ENCODE measurements at regions not wholly inside any gene's neighbourhood (a gene's known extent, or its start where the extent isn't known, plus 50 kb on each side); places are given as distances from the start of the nearest gene placed in this dataset.
"Not testable (repeated sequence)": the region's sequence is repeated elsewhere in the genome, so short reads cannot be mapped to it uniquely, and the experiment has no call there.

GRCh38 chr14:106393742-106394141 lies 867.4 kb downstream of the TMEM121 start:
- H3K27ac ChIP-seq, result no peak overlapping the region
- H3K36me3 ChIP-seq (ENCODE audit: insufficient read depth), result no peaks in the 10 kb centered on the region
- no peaks in the 10 kb centered on the region for H3K79me2 ChIP-seq (ENCODE audit: insufficient read depth, low read depth)
- no peak overlapping the region for H3K4me3 ChIP-seq (IDR thresholded peaks at IDR 0.05; ENCODE audit: insufficient read depth, low read depth, low read length)
- no peak overlapping the region for H2AFZ ChIP-seq (ENCODE audit: low read depth)
- no peaks in the 10 kb centered on the region for H3K27me3 ChIP-seq (ENCODE audit: insufficient read depth, low read depth)
- no peak overlapping the region for H3K9ac ChIP-seq
- TF ChIP-seq CTCF (conservative IDR thresholded peaks at IDR 0.05; ENCODE audit: low read depth, low read length), result no peak
- H4K20me1 ChIP-seq (ENCODE audit: insufficient read depth), result no peaks in the 10 kb centered on the region
- H3K4me2 ChIP-seq, result no peak overlapping the region
- no peaks in the 10 kb centered on the region for H3K4me1 ChIP-seq (ENCODE audit: low read depth, poor library complexity, severe bottlenecking)

- no peak overlapping the region for H2AFZ ChIP-seq (ENCODE audit: low read depth)
- no peaks in the 10 kb centered on the region for H4K20me1 ChIP-seq (ENCODE audit: insufficient read depth)
- H3K36me3 ChIP-seq (ENCODE audit: insufficient read depth), result no peaks in the 10 kb centered on the region
- no peak overlapping the region for H3K4me3 ChIP-seq (IDR thresholded peaks at IDR 0.05; ENCODE audit: insufficient read depth, low read depth, low read length)
- H3K9ac ChIP-seq, result no peak overlapping the region
- no peak overlapping the region for H3K4me2 ChIP-seq
- no peaks in the 10 kb centered on the region for H3K4me1 ChIP-seq (ENCODE audit: low read depth, poor library complexity, severe bottlenecking)
- no peak overlapping the region for H3K27ac ChIP-seq
- H3K27me3 ChIP-seq (ENCODE audit: insufficient read depth, low read depth), result no peaks in the 10 kb centered on the region
- TF ChIP-seq CTCF (conservative IDR thresholded peaks at IDR 0.05; ENCODE audit: low read depth, low read length), result no peak
- no peaks in the 10 kb centered on the region for H3K79me2 ChIP-seq (ENCODE audit: insufficient read depth, low read depth)
Measured at GRCh38 chr14:106395456-106396050, 869.2 kb downstream of the TMEM121 start.

- H3K4me1 ChIP-seq (ENCODE audit: low read depth, poor library complexity, severe bottlenecking), result no peaks in the 10 kb centered on the region
- no peak for TF ChIP-seq CTCF (conservative IDR thresholded peaks at IDR 0.05; ENCODE audit: low read depth, low read length)
- H3K4me3 ChIP-seq (IDR thresholded peaks at IDR 0.05; ENCODE audit: insufficient read depth, low read depth, low read length), result no peak overlapping the region
- no peaks in the 10 kb centered on the region for H3K79me2 ChIP-seq (ENCODE audit: insufficient read depth, low read depth)
- no peak overlapping the region for H3K4me2 ChIP-seq
- no peak overlapping the region for H3K27ac ChIP-seq
- H2AFZ ChIP-seq (ENCODE audit: low read depth), result no peak overlapping the region
- H3K36me3 ChIP-seq (ENCODE audit: insufficient read depth), result no peaks in the 10 kb centered on the region
- no peaks in the 10 kb centered on the region for H3K27me3 ChIP-seq (ENCODE audit: insufficient read depth, low read depth)
- H4K20me1 ChIP-seq (ENCODE audit: insufficient read depth), result no peaks in the 10 kb centered on the region
- H3K9ac ChIP-seq, result no peak overlapping the region
Measured at GRCh38 chr14:106396999-106397398, 870.6 kb downstream of the TMEM121 start.

GRCh38 chr14:106398931-106399331 lies 872.5 kb downstream of the TMEM121 start:
- not testable (repeated sequence) for H3K4me2 ChIP-seq; H3K4me3 ChIP-seq (IDR thresholded peaks at IDR 0.05; ENCODE audit: insufficient read depth, low read depth, low read length); H3K4me1 ChIP-seq (ENCODE audit: low read depth, poor library complexity, severe bottlenecking); H4K20me1 ChIP-seq (ENCODE audit: insufficient read depth); H2AFZ ChIP-seq (ENCODE audit: low read depth); H3K27me3 ChIP-seq (ENCODE audit: insufficient read depth, low read depth); H3K27ac ChIP-seq; H3K36me3 ChIP-seq (ENCODE audit: insufficient read depth); H3K79me2 ChIP-seq (ENCODE audit: insufficient read depth, low read depth); H3K9ac ChIP-seq

- H3K27ac ChIP-seq; H3K27me3 ChIP-seq (ENCODE audit: insufficient read depth, low read depth); H4K20me1 ChIP-seq (ENCODE audit: insufficient read depth); H3K36me3 ChIP-seq (ENCODE audit: insufficient read depth); H3K4me2 ChIP-seq; H3K9ac ChIP-seq; H3K79me2 ChIP-seq (ENCODE audit: insufficient read depth, low read depth); H2AFZ ChIP-seq (ENCODE audit: low read depth); H3K4me3 ChIP-seq (IDR thresholded peaks at IDR 0.05; ENCODE audit: insufficient read depth, low read depth, low read length); H3K4me1 ChIP-seq (ENCODE audit: low read depth, poor library complexity, severe bottlenecking): not testable (repeated sequence)
Measured at GRCh38 chr14:106401316-106401715, 874.9 kb downstream of the TMEM121 start.
